22Rv1 (cell line): ENCODE measurements at regions not wholly inside any gene's neighbourhood (a gene's known extent, or its start where the extent isn't known, plus 50 kb on each side); places are given as distances from the start of the nearest gene placed in this dataset.

Experiments
- H3K27ac ChIP-seq: fragments of 450-650 bp; 2 replicates; pipeline ENCODE4 v1.5.1; 2017
- ZFX ChIP-seq: fragments of 450-650 bp; IDR thresholded peaks from 2 replicates; pipeline ENCODE4 v1.6.1; 2017; ENCODE audit warnings: antibody characterized with exemption, borderline replicate concordance
- TF ChIP-seq, protein P1 (sequence below): fragments of 450-650 bp; IDR thresholded peaks from 2 replicates; pipeline ENCODE4 v1.5.1; 2017; ENCODE audit warnings: mild to moderate bottlenecking

DNA sequence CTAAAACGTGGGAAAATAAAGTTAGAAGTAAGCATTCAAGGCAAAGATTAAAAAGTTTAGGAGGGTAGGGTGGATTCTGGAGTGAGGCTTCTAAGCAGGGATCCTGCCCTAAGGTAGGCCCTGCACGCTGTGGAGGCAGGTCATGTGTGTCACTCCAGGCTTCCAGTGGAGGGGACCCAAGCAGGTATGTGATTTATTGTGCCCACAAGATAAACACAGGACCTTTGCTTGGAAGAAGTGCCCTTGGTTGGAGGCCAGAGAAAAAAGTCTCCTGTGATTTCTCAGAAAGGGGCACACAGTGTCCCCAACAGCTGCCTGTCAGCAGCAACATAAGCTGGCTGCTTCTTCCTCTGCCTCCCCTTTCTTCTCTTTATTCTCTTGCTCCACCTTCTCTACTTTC, 110.8 kb downstream of the FOXD2 start:
- H3K27ac ChIP-seq: no peak overlapping the region
- TF ChIP-seq, protein P1, sequence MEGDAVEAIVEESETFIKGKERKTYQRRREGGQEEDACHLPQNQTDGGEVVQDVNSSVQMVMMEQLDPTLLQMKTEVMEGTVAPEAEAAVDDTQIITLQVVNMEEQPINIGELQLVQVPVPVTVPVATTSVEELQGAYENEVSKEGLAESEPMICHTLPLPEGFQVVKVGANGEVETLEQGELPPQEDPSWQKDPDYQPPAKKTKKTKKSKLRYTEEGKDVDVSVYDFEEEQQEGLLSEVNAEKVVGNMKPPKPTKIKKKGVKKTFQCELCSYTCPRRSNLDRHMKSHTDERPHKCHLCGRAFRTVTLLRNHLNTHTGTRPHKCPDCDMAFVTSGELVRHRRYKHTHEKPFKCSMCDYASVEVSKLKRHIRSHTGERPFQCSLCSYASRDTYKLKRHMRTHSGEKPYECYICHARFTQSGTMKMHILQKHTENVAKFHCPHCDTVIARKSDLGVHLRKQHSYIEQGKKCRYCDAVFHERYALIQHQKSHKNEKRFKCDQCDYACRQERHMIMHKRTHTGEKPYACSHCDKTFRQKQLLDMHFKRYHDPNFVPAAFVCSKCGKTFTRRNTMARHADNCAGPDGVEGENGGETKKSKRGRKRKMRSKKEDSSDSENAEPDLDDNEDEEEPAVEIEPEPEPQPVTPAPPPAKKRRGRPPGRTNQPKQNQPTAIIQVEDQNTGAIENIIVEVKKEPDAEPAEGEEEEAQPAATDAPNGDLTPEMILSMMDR: no peak
- TF ChIP-seq ZFX: no peak

DNA sequence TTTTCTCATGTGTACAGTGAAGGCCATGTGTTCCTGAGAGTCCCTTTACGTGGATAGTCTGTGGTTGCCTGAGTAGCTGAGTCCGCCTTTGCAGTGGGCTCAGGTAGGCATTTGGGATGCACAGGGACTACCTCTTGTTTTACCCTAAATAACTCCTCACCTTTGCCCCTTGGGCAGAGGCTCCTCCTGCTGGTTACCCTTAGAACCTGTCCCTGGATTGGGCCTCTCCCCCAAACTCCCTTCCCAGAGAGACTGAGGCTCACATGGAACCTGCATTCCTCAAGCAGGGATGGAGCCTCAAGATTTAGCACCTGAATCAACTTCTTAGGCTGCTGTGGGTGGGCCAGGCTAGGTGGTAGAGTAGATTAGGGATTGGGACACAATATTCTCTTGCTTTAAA, 111.7 kb downstream of the FOXD2 start:
- TF ChIP-seq ZFX: no peak
- TF ChIP-seq, protein P1: no peak
- H3K27ac ChIP-seq: no peak overlapping the region

DNA sequence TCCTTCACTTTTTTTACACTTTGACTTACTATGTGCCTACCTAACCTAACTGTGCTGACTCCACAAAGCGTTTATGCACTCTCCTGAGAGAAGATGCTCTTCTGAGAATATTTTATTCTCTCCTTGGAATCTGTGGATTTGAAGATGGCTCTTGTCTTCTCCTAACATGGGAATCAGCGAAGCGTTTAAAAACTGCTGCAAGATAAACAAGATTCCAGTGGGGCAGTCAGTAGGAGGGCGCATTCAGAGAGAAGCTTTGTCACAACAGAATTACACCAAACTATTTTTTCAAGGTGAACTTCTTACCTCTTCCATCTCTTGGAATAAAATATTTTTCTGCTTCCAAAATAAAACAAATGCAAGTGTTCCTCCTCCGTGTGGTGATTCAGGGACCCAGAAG, 113.1 kb downstream of the FOXD2 start:
- H3K27ac ChIP-seq: no peak overlapping the region
- TF ChIP-seq, protein P1: no peak
- TF ChIP-seq ZFX: no peak

DNA sequence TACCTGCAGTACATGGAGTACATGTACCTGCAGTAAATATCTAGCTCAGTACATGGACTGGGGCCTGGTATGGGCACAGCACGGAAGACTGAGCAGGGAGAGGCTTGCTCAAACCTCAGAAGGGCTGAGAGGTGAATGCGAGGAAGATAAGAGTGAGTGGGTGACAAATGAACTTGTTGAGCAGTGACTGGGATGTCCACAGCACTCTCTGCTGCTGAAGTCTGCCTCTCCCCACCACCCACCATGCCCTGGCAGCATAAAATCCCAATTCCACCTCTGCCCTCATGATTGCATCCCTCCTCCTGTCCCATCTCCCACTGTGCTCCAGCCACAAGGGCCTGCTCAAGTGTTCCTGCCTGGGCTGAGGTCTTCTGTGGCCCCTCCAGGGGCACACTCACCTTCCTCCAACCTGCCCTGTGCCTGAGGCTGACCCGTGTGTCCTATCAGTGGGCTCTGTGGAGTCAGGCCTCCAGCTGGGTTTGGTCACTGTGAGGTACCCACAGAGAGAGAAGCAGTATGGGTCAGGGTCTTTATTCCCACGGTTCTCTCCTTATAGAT, 114.2 kb downstream of the FOXD2 start:
- TF ChIP-seq, protein P1: no peak
- no peak for TF ChIP-seq ZFX
- no peak overlapping the region for H3K27ac ChIP-seq

DNA sequence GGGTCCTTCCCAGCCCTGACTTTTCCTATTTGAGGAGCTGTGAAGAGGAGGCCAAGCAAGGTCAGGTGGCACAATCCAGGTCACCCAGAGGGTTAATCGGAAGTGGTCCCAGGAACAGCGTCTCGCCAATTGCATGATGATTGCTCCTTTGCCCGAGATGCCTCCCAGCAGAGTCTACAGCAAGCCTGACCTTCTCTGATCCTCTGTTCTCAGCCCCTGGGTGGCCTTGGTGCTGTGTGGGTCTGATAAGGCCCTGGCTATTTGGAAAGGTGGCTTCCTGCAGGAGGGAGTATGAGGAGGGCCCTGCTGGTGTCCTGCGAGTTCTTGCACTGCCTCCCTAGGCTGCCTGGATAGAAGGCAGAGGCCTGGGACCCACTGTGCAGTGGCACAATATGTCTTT, 116.2 kb downstream of the FOXD2 start:
- TF ChIP-seq, protein P1: no peak
- no peak for TF ChIP-seq ZFX
- no peak overlapping the region for H3K27ac ChIP-seq

DNA sequence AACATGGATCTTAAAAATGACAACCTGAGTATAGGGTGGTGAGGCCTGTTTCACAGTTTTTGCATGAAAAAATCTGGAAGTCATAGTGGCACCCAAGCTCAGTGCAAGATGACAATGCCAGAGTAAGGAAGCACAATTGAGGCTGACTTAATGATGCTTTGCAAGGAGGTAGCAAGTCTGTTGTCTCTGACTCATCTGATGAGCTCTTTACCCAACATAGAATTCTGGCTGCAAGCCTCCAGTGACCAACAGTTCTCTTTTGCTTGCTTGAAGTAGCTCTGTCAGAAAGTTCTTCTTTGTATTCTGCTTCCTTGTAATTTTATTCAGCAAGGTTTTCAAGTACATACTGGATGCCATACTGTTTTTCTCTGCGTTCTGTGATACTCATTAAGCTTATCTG, 117.1 kb downstream of the FOXD2 start:
- TF ChIP-seq, protein P1: no peak
- no peak for TF ChIP-seq ZFX
- no peak overlapping the region for H3K27ac ChIP-seq

DNA sequence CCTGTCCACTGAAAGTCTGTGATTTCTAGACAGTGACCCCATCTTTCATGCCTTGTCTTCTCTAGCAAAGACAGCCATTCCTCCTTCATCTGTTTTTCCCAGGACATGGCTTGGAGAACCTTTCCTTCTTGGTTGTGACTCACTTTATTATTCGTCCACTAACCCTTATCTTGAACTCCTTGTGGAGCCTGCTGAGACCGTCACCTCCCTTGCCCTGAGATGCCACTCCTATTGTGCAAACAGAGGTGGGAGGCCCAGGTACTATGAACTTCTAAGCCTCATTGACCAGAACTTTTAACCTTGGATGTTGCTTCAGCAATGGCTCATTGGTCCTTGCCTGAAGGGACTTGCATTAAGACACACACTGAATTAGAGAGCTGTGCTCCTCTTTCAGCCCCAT, 117.5 kb downstream of the FOXD2 start:
- no peak for TF ChIP-seq ZFX
- TF ChIP-seq, protein P1: no peak
- no peak overlapping the region for H3K27ac ChIP-seq
